Loucy (cell line): ENCODE measurements at regions not wholly inside any gene's neighbourhood (a gene's known extent, or its start where the extent isn't known, plus 50 kb on each side); places are given as distances from the start of the nearest gene placed in this dataset.

Experiments
- H2AFZ ChIP-seq: fragments of 200-600 bp; sonication (generic); 2 replicates; pipeline ENCODE4 v1.6.0; 2016; ENCODE audit warnings: antibody characterized with exemption, mild to moderate bottlenecking, low read length, moderate library complexity
- H3F3A ChIP-seq: fragments of 200-600 bp; 2 replicates; pipeline ENCODE4 v1.6.0; 2016; ENCODE audit warnings: antibody characterized with exemption, low read depth, mild to moderate bottlenecking
- H3K27me3 ChIP-seq: fragments of 200-600 bp; sonication (generic); 2 replicates; pipeline ENCODE4 v1.6.1; 2014; ENCODE audit warnings: low read length, mild to moderate bottlenecking; ENCODE audit not compliant: insufficient read depth, poor library complexity, severe bottlenecking
- H3K36me3 ChIP-seq: fragments of 200-600 bp; sonication (generic); 2 replicates; pipeline ENCODE4 v1.6.1; 2016; ENCODE audit warnings: low read length; ENCODE audit not compliant: insufficient read depth
- H3K4me1 ChIP-seq: fragments of 200-600 bp; sonication (generic); 2 replicates; pipeline ENCODE4 v1.5.1; 2014; ENCODE audit warnings: low read length, mild to moderate bottlenecking; ENCODE audit not compliant: insufficient read depth, poor library complexity, severe bottlenecking
- H3K4me2 ChIP-seq: fragments of 200-600 bp; sonication (generic); 2 replicates; pipeline ENCODE4 v1.6.0; 2014; ENCODE audit warnings: antibody characterized with exemption, low read length, low read depth, mild to moderate bottlenecking; ENCODE audit not compliant: poor library complexity, severe bottlenecking
- H3K4me3 ChIP-seq: fragments of 200-600 bp; sonication (generic); 2 replicates; pipeline ENCODE4 v1.5.1; 2014; ENCODE audit warnings: low read length, mild to moderate bottlenecking, mixed read lengths; ENCODE audit not compliant: poor library complexity, severe bottlenecking
- H3K79me2 ChIP-seq: fragments of 200-600 bp; sonication (generic); 2 replicates; pipeline ENCODE4 v1.6.1; 2014; ENCODE audit warnings: low read length; ENCODE audit not compliant: insufficient read depth
- H3K9ac ChIP-seq: fragments of 200-600 bp; sonication (generic); 2 replicates; pipeline ENCODE4 v1.6.0; 2014; ENCODE audit warnings: mild to moderate bottlenecking, low read depth, low read length, moderate library complexity; ENCODE audit not compliant: poor library complexity, severe bottlenecking
- H3K9me2 ChIP-seq: fragments of 200-600 bp; sonication (generic); replicated peaks from 2 replicates; pipeline ENCODE4 v1.6.1; 2016; ENCODE audit warnings: low read depth, low read length, mixed read lengths
- H3K9me3 ChIP-seq: fragments of 200-600 bp; sonication (generic); 2 replicates; pipeline ENCODE4 v1.6.1; 2014; ENCODE audit warnings: mild to moderate bottlenecking, antibody characterized with exemption, low read length, low read depth; ENCODE audit not compliant: insufficient read depth
- H4K20me1 ChIP-seq: fragments of 200-600 bp; sonication (generic); 2 replicates; pipeline ENCODE4 v1.6.0; 2014; ENCODE audit warnings: antibody characterized with exemption, low read length, mild to moderate bottlenecking; ENCODE audit not compliant: insufficient read depth, poor library complexity, severe bottlenecking
- CTCF ChIP-seq: fragments of 200-600 bp; sonication (generic); conservative IDR thresholded peaks from 2 replicates; pipeline ENCODE4 v1.5.1; 2014; ENCODE audit warnings: mild to moderate bottlenecking, antibody characterized with exemption, low read length
- EZH2phosphoT487 ChIP-seq: fragments of 200-600 bp; IDR thresholded peaks from 2 replicates; pipeline ENCODE4 v1.6.1; 2018; ENCODE audit warnings: antibody characterized with exemption, mild to moderate bottlenecking, moderate library complexity, borderline replicate concordance

DNA sequence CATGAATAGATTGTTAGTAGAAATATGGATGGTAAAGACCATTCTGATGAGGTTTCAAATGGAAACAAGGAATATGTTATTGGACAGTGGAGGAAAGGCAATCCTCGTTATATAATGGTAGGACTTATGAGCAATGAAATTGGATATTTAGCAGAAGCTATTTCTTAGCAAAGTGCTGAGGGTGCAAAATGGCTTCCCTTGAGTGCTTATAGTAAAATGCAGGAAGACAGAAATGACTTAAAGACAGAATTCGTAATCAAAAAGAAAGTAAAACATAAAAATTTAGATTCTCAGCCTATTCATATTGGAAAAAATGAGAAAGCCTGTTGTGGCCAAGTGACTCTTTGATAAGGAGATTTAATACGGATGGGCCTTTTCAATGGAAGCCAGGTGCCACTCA is 102.1 kb upstream of the ADRA1B start:
- no peaks in the 10 kb centered on the region for H3K79me2 ChIP-seq
- no peaks in the 10 kb centered on the region for H4K20me1 ChIP-seq
- H3K4me2 ChIP-seq, result no peak overlapping the region
- H3K9me2 ChIP-seq, result no peaks in the 10 kb centered on the region
- no peaks in the 10 kb centered on the region for H3F3A ChIP-seq
- H2AFZ ChIP-seq, result no peak overlapping the region
- no peaks in the 10 kb centered on the region for H3K4me1 ChIP-seq
- H3K9ac ChIP-seq, result no peak overlapping the region
- H3K4me3 ChIP-seq, result no peak overlapping the region
- H3K36me3 ChIP-seq, result no peaks in the 10 kb centered on the region
- H3K27me3 ChIP-seq, result no peaks in the 10 kb centered on the region
- no peaks in the 10 kb centered on the region for H3K9me3 ChIP-seq
- TF ChIP-seq CTCF (no peak), EZH2phosphoT487 (no peak)

DNA sequence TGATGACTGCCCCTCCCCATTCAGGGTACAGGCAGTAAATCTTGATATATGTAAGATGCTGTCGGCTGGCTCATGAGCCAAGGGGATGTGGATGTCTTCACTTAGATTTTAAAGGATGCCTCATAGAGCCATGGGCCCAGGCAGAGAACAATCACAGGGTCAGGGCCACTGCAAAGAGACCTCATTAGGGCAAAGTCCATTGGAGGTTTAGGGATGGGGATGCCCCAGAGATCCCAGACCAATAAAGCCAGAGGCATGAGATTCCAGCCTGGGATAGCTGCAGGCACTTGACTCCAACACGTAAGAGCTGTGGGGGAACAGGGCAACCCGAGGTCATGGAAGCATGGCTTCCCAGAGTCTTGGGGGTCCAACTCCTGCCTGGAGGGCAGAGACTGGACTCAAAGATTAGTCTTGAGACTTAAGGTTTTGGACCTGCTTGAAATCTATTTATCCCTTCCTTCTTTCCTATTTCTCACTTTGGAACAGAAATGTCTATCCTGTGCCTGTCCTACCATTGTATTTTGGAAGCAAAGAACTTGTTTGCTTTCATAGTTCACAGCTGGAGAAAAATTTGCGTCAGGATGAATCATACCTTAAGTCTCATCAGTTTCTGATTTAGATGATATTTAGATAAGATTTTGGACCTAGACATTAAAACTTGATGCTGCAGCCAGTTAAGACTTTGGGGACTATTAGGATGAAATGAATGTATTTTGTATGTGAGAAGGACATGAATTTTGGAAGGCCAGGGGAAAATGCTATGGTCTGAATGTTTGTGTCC is 101.3 kb upstream of the ADRA1B start:
- no peaks in the 10 kb centered on the region for H3K9me3 ChIP-seq
- no peaks in the 10 kb centered on the region for H3K4me1 ChIP-seq
- H3K9me2 ChIP-seq, result no peaks in the 10 kb centered on the region
- no peaks in the 10 kb centered on the region for H3K36me3 ChIP-seq
- no peaks in the 10 kb centered on the region for H3F3A ChIP-seq
- no peaks in the 10 kb centered on the region for H3K27me3 ChIP-seq
- no peak overlapping the region for H3K4me3 ChIP-seq
- H4K20me1 ChIP-seq, result no peaks in the 10 kb centered on the region
- H3K9ac ChIP-seq, result no peak overlapping the region
- TF ChIP-seq CTCF (no peak), EZH2phosphoT487 (no peak)
- no peaks in the 10 kb centered on the region for H3K79me2 ChIP-seq
- H2AFZ ChIP-seq, result no peak overlapping the region
- no peak overlapping the region for H3K4me2 ChIP-seq

DNA sequence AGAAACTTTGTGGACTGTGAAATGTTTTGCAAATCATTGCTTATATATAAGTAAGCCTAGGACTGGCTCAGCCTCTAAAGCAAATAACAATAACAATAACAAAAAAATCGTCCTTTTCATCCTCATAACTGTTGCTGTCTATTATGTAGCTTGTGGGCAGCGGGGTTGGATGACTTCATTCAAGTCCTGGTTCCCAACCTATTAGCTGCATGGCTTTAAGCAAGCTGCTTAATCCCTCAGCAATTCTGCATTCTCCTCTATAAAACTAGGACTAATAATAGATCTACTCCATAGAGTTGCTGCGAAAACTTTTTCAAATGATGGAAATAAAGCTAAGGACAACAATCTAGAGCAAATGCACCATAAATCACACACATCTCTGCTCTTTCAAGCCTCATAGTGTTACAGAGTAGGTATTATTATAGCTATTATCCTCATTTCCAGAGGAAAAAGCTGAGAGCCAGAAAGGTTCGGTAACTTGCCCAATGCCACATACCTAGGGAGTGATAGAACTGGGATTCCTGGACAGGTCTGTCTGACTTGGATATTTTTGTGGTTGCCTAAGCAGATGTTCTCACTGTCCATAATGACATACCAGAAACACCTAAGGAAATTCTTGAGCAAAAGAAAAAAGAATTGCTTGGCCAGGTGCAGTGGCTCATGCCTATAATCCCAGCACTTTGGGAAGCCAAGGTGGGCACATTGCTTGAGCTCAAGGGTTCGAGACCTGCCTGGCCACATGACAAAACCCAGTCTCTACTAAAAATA is 98.8 kb upstream of the ADRA1B start:
- H4K20me1 ChIP-seq, result no peaks in the 10 kb centered on the region
- H3K9me3 ChIP-seq, result no peaks in the 10 kb centered on the region
- no peaks in the 10 kb centered on the region for H3K36me3 ChIP-seq
- no peaks in the 10 kb centered on the region for H3K4me1 ChIP-seq
- no peaks in the 10 kb centered on the region for H3K9me2 ChIP-seq
- H3K9ac ChIP-seq, result no peak overlapping the region
- no peak for TF ChIP-seq CTCF
- no peak overlapping the region for H3K4me3 ChIP-seq
- H3F3A ChIP-seq, result no peaks in the 10 kb centered on the region
- H3K4me2 ChIP-seq, result no peak overlapping the region
- H2AFZ ChIP-seq, result no peak overlapping the region
- no peaks in the 10 kb centered on the region for H3K79me2 ChIP-seq
- H3K27me3 ChIP-seq, result no peaks in the 10 kb centered on the region
